ENCODE measurements at regions not wholly inside any gene's neighbourhood (a gene's known extent, or its start where the extent isn't known, plus 50 kb on each side); places are given as distances from the start of the nearest gene placed in this dataset.

GRCh38 chr11:116086426-116086825 lies 582.2 kb upstream of the CADM1 start:
- TF ChIP-seq POLR2A (IDR thresholded peaks at IDR 0.05) (no peak), CTCF (IDR thresholded peaks at IDR 0.05) (no peak)

Measured in esophagus squamous epithelium (tissue), 4 donors.